Sigmoid colon (tissue), 4 donors: ENCODE measurements at regions not wholly inside any gene's neighbourhood (a gene's known extent, or its start where the extent isn't known, plus 50 kb on each side); places are given as distances from the start of the nearest gene placed in this dataset.

ENCODE experiments used
- EP300 ChIP-seq, 4 donors: sonication (generic); formaldehyde crosslinking; IDR thresholded peaks; one replicate each; pipeline ENCODE4 v1.6.1; 2017; ENCODE audit warnings: antibody characterized with exemption in 4 of 4
- POLR2A ChIP-seq, 2 donors: fragments of 450-650 bp; IDR thresholded peaks; one replicate each; pipeline ENCODE4 v1.6.1; 2016; ENCODE audit warnings: antibody characterized with exemption in 2 of 2, mild to moderate bottlenecking in 2 of 2, moderate library complexity in 2 of 2
- POLR2AphosphoS5 ChIP-seq, 4 donors: sonication (generic); formaldehyde crosslinking; IDR thresholded peaks; one replicate each; pipeline ENCODE4 v1.6.1; 2017; ENCODE audit warnings: antibody characterized with exemption in 4 of 4
- TF ChIP-seq, protein P1 (sequence below), 4 experiments: fragments of 450-650 bp in 3 of 4; fragments of 200-600 bp in 1 of 4; IDR thresholded peaks; one replicate each; pipeline ENCODE4 v1.5.1; 2016 to 2019; ENCODE audit warnings: antibody characterized with exemption in 4 of 4, mild to moderate bottlenecking in 3 of 4, moderate library complexity in 2 of 4

GRCh38 chr6:82612475-82613039 is 248.9 kb downstream of the TPBG start:
- TF ChIP-seq, protein P1, sequence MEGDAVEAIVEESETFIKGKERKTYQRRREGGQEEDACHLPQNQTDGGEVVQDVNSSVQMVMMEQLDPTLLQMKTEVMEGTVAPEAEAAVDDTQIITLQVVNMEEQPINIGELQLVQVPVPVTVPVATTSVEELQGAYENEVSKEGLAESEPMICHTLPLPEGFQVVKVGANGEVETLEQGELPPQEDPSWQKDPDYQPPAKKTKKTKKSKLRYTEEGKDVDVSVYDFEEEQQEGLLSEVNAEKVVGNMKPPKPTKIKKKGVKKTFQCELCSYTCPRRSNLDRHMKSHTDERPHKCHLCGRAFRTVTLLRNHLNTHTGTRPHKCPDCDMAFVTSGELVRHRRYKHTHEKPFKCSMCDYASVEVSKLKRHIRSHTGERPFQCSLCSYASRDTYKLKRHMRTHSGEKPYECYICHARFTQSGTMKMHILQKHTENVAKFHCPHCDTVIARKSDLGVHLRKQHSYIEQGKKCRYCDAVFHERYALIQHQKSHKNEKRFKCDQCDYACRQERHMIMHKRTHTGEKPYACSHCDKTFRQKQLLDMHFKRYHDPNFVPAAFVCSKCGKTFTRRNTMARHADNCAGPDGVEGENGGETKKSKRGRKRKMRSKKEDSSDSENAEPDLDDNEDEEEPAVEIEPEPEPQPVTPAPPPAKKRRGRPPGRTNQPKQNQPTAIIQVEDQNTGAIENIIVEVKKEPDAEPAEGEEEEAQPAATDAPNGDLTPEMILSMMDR (IDR thresholded peaks at IDR 0.05), result no peak
- no peak for TF ChIP-seq POLR2A (IDR thresholded peaks at IDR 0.05)
- TF ChIP-seq EP300 (IDR thresholded peaks at IDR 0.05), result no peak
- TF ChIP-seq POLR2AphosphoS5 (IDR thresholded peaks at IDR 0.05), result no peak
